Activated CD8-positive, alpha-beta T cell treated with anti-CD3 and anti-CD28 coated beads for 36 hours (primary cell): ENCODE measurements at regions not wholly inside any gene's neighbourhood (a gene's known extent, or its start where the extent isn't known, plus 50 kb on each side); places are given as distances from the start of the nearest gene placed in this dataset.

ENCODE experiments used
- ATAC-seq: fragments of 200-7000 bp; cut with Tn5 transposase; one replicate; pipeline ENCODE4 v1.10.0; 2021; ENCODE audit warnings: mild to moderate bottlenecking, moderate library complexity
- CTCF ChIA-PET: fragments of 350-600 bp; sonication (Branson Sonifier 250); formaldehyde crosslinking; loops from one replicate; lab custom pipeline; 2021; ENCODE audit warnings: antibody characterized with exemption; lab: Charles Lee
- POLR2A ChIA-PET: fragments of 350-600 bp; sonication (Branson Sonifier 250); formaldehyde crosslinking; loops from one replicate; lab custom pipeline; 2021; ENCODE audit warnings: antibody characterized with exemption; lab: Charles Lee
- DNase-seq: peaks from one replicate; pipeline ENCODE4 v3.0.0-alpha.2; 2020
- H3K27ac Mint-ChIP-seq: one replicate; pipeline ENCODE4 v1.8.0; 2021; ENCODE audit warnings: mild to moderate bottlenecking, mixed read lengths
- H3K27me3 Mint-ChIP-seq: one replicate; pipeline ENCODE4 v1.8.0; 2021; ENCODE audit warnings: mixed read lengths
- H3K36me3 Mint-ChIP-seq: one replicate; pipeline ENCODE4 v1.8.0; 2021; ENCODE audit warnings: low read depth, mixed read lengths
- H3K4me1 Mint-ChIP-seq: one replicate; pipeline ENCODE4 v1.8.0; 2021; ENCODE audit warnings: low read depth, mixed read lengths
- H3K4me3 Mint-ChIP-seq: one replicate; pipeline ENCODE4 v1.8.0; 2021; ENCODE audit warnings: mild to moderate bottlenecking, moderate library complexity, mixed read lengths
- H3K9me3 Mint-ChIP-seq: one replicate; pipeline ENCODE4 v1.8.0; 2021; ENCODE audit warnings: mixed read lengths
- intact Hi-C: fragments of 100-400 bp; cut with micrococcal nuclease; formaldehyde crosslinking; loops from one replicate; pipeline ENCODE4 v1.10.0; 2022
- TF ChIP-seq, protein P1 (sequence below): fragments of 200-600 bp; IDR thresholded peaks from one replicate; pipeline ENCODE4 v1.8.0; 2022; ENCODE audit warnings: antibody characterized with exemption, mild to moderate bottlenecking

DNA sequence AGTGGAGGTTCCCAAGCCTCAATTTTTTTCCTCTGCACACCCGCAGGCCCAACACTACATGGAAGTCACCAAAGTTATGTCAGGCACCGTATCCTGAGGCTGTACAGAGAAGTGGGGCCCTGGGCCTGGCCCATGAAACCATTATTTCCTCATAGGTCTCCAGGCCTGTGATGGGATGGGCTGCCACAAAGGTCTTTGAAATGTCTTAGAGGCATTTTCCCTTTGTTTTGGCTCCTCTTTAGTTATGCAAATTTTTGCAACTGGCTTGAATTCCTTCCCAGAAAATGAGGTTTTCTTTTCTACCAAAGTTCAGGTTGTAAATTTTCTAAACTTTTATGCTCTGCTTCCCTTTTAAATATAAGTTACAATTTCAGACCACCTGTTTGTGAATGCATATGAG is 365.2 kb downstream of the HGF start:
- POLR2A ChIA-PET = no interaction called here
- TF ChIP-seq, protein P1, sequence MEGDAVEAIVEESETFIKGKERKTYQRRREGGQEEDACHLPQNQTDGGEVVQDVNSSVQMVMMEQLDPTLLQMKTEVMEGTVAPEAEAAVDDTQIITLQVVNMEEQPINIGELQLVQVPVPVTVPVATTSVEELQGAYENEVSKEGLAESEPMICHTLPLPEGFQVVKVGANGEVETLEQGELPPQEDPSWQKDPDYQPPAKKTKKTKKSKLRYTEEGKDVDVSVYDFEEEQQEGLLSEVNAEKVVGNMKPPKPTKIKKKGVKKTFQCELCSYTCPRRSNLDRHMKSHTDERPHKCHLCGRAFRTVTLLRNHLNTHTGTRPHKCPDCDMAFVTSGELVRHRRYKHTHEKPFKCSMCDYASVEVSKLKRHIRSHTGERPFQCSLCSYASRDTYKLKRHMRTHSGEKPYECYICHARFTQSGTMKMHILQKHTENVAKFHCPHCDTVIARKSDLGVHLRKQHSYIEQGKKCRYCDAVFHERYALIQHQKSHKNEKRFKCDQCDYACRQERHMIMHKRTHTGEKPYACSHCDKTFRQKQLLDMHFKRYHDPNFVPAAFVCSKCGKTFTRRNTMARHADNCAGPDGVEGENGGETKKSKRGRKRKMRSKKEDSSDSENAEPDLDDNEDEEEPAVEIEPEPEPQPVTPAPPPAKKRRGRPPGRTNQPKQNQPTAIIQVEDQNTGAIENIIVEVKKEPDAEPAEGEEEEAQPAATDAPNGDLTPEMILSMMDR = no peak
- no peaks in the 10 kb centered on the region for H3K36me3 Mint-ChIP-seq
- no peaks in the 10 kb centered on the region for H3K4me1 Mint-ChIP-seq
- no peak overlapping the region for H3K27ac Mint-ChIP-seq
- H3K4me3 Mint-ChIP-seq = no peak overlapping the region
- CTCF ChIA-PET = no interaction called here
- intact Hi-C loops = no loop called here
- no peaks in the 10 kb centered on the region for H3K27me3 Mint-ChIP-seq
- H3K9me3 Mint-ChIP-seq = no peaks in the 10 kb centered on the region
- DNase-seq = no peak
- no peak for ATAC-seq

GRCh38 chr7:81402227-81402626 is 367.6 kb downstream of the HGF start:
- DNase-seq (no peak), ATAC-seq (no peak)
- H3K9me3 Mint-ChIP-seq = no peaks in the 10 kb centered on the region
- intact Hi-C loops = no loop called here
- H3K27me3 Mint-ChIP-seq = no peaks in the 10 kb centered on the region
- no peaks in the 10 kb centered on the region for H3K4me1 Mint-ChIP-seq
- ChIA-PET POLR2A (no interaction called here), CTCF (no interaction called here)
- no peak overlapping the region for H3K4me3 Mint-ChIP-seq
- TF ChIP-seq, protein P1 = no peak
- no peak overlapping the region for H3K27ac Mint-ChIP-seq
- H3K36me3 Mint-ChIP-seq = no peaks in the 10 kb centered on the region

- H3K9me3 Mint-ChIP-seq = no peaks in the 10 kb centered on the region
- intact Hi-C loops = no loop called here
- no peak overlapping the region for H3K4me3 Mint-ChIP-seq
- no peaks in the 10 kb centered on the region for H3K4me1 Mint-ChIP-seq
- H3K36me3 Mint-ChIP-seq = no peaks in the 10 kb centered on the region
- no peak for DNase-seq
- H3K27me3 Mint-ChIP-seq = no peaks in the 10 kb centered on the region
- POLR2A ChIA-PET = no interaction called here
- ATAC-seq = no peak
- H3K27ac Mint-ChIP-seq = no peak overlapping the region
- CTCF ChIA-PET = no interaction called here
- TF ChIP-seq, protein P1 = no peak
These were observed 370.4 kb downstream of the HGF start for GRCh38 chr7:81399471-81399870.

GRCh38 chr7:81394029-81394428 is 375.8 kb downstream of the HGF start:
- no peaks in the 10 kb centered on the region for H3K4me1 Mint-ChIP-seq
- H3K27ac Mint-ChIP-seq = no peak overlapping the region
- no peak for ATAC-seq
- TF ChIP-seq, protein P1 = no peak
- H3K36me3 Mint-ChIP-seq = no peaks in the 10 kb centered on the region
- H3K4me3 Mint-ChIP-seq = no peak overlapping the region
- no peaks in the 10 kb centered on the region for H3K9me3 Mint-ChIP-seq
- H3K27me3 Mint-ChIP-seq = no peaks in the 10 kb centered on the region
- intact Hi-C loops = no loop called here
- no peak for DNase-seq
- CTCF ChIA-PET = no interaction called here
- POLR2A ChIA-PET = no interaction called here

- no peaks in the 10 kb centered on the region for H3K27me3 Mint-ChIP-seq
- TF ChIP-seq, protein P1 = no peak
- ChIA-PET CTCF (no interaction called here), POLR2A (no interaction called here)
- ATAC-seq (no peak), DNase-seq (no peak)
- intact Hi-C loops = no loop called here
- no peak overlapping the region for H3K4me3 Mint-ChIP-seq
- H3K9me3 Mint-ChIP-seq = no peaks in the 10 kb centered on the region
- H3K27ac Mint-ChIP-seq = no peak overlapping the region
- H3K36me3 Mint-ChIP-seq = no peaks in the 10 kb centered on the region
- H3K4me1 Mint-ChIP-seq = no peaks in the 10 kb centered on the region
These were observed 376.8 kb downstream of the HGF start for GRCh38 chr7:81393018-81393417.
